ENCODE measurements at regions not wholly inside any gene's neighbourhood (a gene's known extent, or its start where the extent isn't known, plus 50 kb on each side); places are given as distances from the start of the nearest gene placed in this dataset.

- TF ChIP-seq CTCF (IDR thresholded peaks at IDR 0.05) (no peak), POLR2A (IDR thresholded peaks at IDR 0.05) (no peak)
- intact Hi-C loops (cut with DNase I) = no loop called here
- Histone ChIP-seq H3K27me3 (no peaks in the 10 kb centered on the region), H3K36me3 (no peaks in the 10 kb centered on the region), H3K9me3 (no peaks in the 10 kb centered on the region), H3K27ac (no peak overlapping the region), H3K4me3 (no peak overlapping the region), H3K4me1 (no peaks in the 10 kb centered on the region)
- no peak for DNase-seq
- no peak for ATAC-seq
- WGBS (ENCODE audit: insufficient coverage, low coverage, low lambda C conversion rate, missing lambda C conversion rate) = 55% methylated on average over 9 of the region's 10 CpGs
These were observed 56.7 kb upstream of the SLC24A4 start for GRCh38 chr14:92266216-92266615.

Small RNA genes lying in the stretch of these regions (small RNA-seq; reads per million reads assigned to genes)
- gene RNU6-366P = 0 reads per million in 2 experiments
